DMS79 treated with DMSO at 0.1 percent for 48 hours (cell line): ENCODE measurements at regions not wholly inside any gene's neighbourhood (a gene's known extent, or its start where the extent isn't known, plus 50 kb on each side); places are given as distances from the start of the nearest gene placed in this dataset.
A peak's percentile ranks its signal among the peaks of the same experiment; 100 is the strongest.

ENCODE experiments used
- DNase-seq: peaks from one replicate; lab custom pipeline; 2025; lab: John Stamatoyannopoulos, UW

- DNase-seq, result no peak
Measured at GRCh38 chr4:24105327-24106038, 215.6 kb upstream of the PPARGC1A start.

- DNase-seq, result no peak
Measured at GRCh38 chr4:24104158-24104565, 214.3 kb upstream of the PPARGC1A start.

- no peak for DNase-seq
Measured at GRCh38 chr4:24103434-24104157, 213.7 kb upstream of the PPARGC1A start.

- DNase-seq, result no peak
Measured at GRCh38 chr4:24102621-24103020, 212.8 kb upstream of the PPARGC1A start.

GRCh38 chr4:24096603-24097002 lies 206.8 kb upstream of the PPARGC1A start:
- no peak for DNase-seq

GRCh38 chr4:24094726-24095125 lies 204.9 kb upstream of the PPARGC1A start:
- no peak for DNase-seq

- no peak for DNase-seq
Measured at GRCh38 chr4:24093446-24093845, 203.6 kb upstream of the PPARGC1A start.

- no peak for DNase-seq
Measured at GRCh38 chr4:24091639-24092233, 201.9 kb upstream of the PPARGC1A start.

- no peak for DNase-seq
Measured at GRCh38 chr4:24089851-24090534, 200.1 kb upstream of the PPARGC1A start.

GRCh38 chr4:24080871-24081270 lies 191.0 kb upstream of the PPARGC1A start:
- no peak for DNase-seq

- DNase-seq, result no peak
Measured at GRCh38 chr4:24078347-24078962, 188.6 kb upstream of the PPARGC1A start.

- DNase-seq, result no peak
Measured at GRCh38 chr4:24076811-24077210, 187.0 kb upstream of the PPARGC1A start.

GRCh38 chr4:24073948-24074347 lies 184.1 kb upstream of the PPARGC1A start:
- DNase-seq, result no peak

- DNase-seq, result no peak
Measured at GRCh38 chr4:24071612-24072372, 181.9 kb upstream of the PPARGC1A start.

- no peak for DNase-seq
Measured at GRCh38 chr4:24070117-24070516, 180.3 kb upstream of the PPARGC1A start.

- no peak for DNase-seq
Measured at GRCh38 chr4:24067367-24068193, 177.7 kb upstream of the PPARGC1A start.

- DNase-seq, result no peak
Measured at GRCh38 chr4:24065974-24066373, 176.1 kb upstream of the PPARGC1A start.

GRCh38 chr4:24063731-24064130 lies 173.9 kb upstream of the PPARGC1A start:
- peak; percentile 66 for DNase-seq

- no peak for DNase-seq
Measured at GRCh38 chr4:24060932-24061331, 171.1 kb upstream of the PPARGC1A start.

GRCh38 chr4:24059839-24060238 lies 170.0 kb upstream of the PPARGC1A start:
- no peak for DNase-seq
